HG03097 (cell line): ENCODE measurements at regions not wholly inside any gene's neighbourhood (a gene's known extent, or its start where the extent isn't known, plus 50 kb on each side); places are given as distances from the start of the nearest gene placed in this dataset.
A peak's percentile ranks its signal among the peaks of the same experiment; 100 is the strongest.
"Not testable (repeated sequence)": the region's sequence is repeated elsewhere in the genome, so short reads cannot be mapped to it uniquely, and the experiment has no call there.

Experiments
- ATAC-seq: cut with Tn5 transposase; IDR thresholded peaks from one replicate; pipeline ENCODE4 v1.9.1; 2021; ENCODE audit not compliant: unreplicated experiment, low FRiP score

- ATAC-seq, result not testable (repeated sequence)
Observed at GRCh38 chr7:89616829-89617228, 537.4 kb upstream of the STEAP1 start.

GRCh38 chr7:89618274-89618673 lies 536.0 kb upstream of the STEAP1 start:
- no peak for ATAC-seq

GRCh38 chr7:89621925-89622641 lies 532.2 kb upstream of the STEAP1 start:
- no peak for ATAC-seq

GRCh38 chr7:89623018-89623672 lies 531.1 kb upstream of the STEAP1 start:
- peak; percentile 97 for ATAC-seq

DNA sequence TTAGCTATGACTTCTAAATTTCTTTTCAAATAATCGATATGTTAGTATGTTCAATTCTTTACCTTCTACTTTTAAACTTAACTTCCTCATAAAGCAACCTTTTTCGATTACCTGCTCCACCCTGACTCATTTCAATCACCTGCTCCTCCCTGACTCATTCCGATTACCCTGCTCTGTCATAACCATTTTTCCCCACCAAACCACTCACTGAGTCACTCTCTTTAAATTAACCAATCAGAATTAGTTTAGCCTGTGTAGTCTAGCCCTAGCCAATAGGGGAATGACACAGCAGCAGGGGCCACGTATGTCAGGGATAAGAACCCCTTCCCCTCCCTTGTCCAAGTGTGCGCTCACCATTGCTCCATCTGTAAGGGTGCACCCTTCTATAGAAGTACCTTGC lies 530.1 kb upstream of the STEAP1 start:
- not testable (repeated sequence) for ATAC-seq

- no peak for ATAC-seq
Observed at GRCh38 chr7:89648509-89648908, 505.8 kb upstream of the STEAP1 start.

DNA sequence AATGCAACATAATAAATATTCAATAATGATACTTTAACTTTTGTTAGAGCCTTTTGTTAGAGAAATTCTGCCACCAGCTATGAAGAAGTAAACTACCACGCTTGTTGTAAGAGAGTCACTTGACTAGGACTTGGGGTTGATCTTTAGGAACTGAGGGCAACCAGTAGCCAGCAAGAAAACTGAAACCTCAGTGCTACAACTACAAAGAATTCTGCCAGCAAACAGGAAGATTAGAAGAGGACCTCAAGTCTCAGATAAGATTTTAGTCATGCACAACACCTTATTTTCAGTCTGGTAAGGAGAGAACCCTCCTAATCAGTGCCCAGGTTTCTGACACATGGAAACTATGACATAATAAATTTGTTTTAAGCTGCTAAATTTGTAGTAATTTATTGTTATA lies 498.3 kb upstream of the STEAP1 start:
- no peak for ATAC-seq

DNA sequence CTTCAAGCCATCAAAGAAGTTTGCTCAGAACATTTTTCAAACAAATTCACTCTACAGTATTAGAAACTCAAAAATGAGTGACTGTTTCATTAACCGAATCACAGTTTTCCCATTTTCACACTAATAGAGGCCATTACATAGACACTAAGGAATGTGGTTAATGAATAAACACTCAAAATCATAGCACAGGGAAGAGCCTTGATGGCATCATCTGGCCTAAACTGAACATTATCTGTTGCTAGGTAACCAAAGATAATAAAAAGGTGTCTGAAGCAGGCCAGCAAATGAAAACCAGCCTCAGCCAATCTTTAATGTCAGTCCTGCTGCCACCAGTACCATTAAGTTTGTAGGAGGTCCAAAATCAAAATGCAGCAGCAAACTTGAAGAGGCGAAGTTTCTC lies 492.4 kb upstream of the STEAP1 start:
- no peak for ATAC-seq

- no peak for ATAC-seq
Observed at GRCh38 chr7:89666136-89666835, 488.0 kb upstream of the STEAP1 start.

- no peak for ATAC-seq
Observed at GRCh38 chr7:89680161-89680560, 474.1 kb upstream of the STEAP1 start.

DNA sequence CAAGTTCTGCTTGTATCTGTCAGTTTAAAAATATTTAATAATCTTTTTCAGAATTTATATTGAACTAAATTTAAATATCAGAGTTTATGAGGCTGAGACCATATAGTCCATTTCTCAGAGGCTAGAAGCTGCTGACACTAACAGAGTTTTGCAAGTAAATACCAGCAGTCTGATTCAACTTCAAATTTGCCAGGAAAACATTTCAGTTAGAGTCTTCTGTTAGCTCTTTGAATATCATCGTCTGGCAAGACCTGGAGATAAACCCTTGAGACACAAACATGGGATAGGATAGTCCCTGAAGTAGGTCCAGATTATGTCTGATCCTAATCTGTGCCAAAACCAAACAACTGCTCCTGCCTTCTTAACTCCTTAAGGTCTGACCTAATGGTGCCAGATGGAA lies 472.8 kb upstream of the STEAP1 start:
- no peak for ATAC-seq

DNA sequence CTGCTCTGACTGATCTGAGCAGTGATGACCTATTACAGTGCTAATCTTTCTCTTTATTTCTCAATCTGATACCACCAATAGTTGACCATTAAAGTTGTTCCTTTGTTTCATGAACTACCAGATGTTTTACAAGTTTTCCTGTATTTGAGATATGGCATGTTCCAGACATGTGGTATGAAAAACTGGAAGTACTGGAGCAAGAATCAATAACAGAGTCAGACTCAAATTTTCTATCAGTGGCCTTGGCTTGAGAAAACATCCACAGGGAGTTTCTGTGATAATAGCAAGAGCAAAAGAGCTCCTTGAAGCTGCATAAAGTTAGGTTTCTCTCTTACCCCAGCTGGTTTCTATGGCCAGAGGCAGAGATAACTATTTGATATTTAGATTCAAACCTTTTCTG lies 469.0 kb upstream of the STEAP1 start:
- no peak for ATAC-seq

DNA sequence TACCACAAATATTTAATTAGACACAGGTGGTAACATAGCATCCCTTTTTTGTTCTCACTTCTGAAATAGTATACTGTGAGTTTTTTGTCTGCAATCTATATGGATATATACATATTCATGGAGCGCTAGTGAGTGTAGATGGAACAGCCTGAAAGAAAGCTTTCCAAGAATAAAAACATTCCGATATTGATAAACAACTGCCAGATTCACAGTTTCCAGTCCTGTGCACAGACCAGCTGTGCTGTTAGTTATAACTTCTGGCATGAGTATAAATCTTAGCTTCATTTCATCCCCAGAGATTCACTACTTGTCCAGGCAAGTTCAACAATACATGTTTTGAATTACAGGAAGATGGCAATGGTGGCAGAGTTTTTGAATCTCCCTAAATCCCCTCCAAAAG lies 467.1 kb upstream of the STEAP1 start:
- ATAC-seq, result no peak

DNA sequence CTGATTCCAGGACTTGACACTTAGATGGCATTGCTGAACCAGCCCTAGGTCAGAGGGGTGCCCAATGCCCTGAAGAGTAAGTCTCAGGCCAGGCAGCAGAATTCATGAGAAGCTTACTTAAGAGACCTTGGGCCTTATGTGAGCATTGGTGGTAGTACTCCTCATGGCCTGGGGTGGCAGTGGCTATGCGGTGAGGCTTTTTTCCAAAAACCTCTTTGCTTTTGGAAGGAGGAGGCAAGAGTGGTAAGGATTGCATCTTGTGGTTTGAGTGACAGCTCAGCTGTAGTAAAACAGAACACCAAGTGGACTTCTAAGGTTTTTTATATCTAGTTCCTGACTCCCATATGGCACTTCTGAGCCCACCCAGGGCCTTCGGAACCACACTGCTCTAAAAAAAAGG lies 459.0 kb upstream of the STEAP1 start:
- ATAC-seq, result no peak

GRCh38 chr7:89714131-89714530 lies 440.1 kb upstream of the STEAP1 start:
- ATAC-seq, result no peak

GRCh38 chr7:89718941-89719340 lies 435.3 kb upstream of the STEAP1 start:
- not testable (repeated sequence) for ATAC-seq

DNA sequence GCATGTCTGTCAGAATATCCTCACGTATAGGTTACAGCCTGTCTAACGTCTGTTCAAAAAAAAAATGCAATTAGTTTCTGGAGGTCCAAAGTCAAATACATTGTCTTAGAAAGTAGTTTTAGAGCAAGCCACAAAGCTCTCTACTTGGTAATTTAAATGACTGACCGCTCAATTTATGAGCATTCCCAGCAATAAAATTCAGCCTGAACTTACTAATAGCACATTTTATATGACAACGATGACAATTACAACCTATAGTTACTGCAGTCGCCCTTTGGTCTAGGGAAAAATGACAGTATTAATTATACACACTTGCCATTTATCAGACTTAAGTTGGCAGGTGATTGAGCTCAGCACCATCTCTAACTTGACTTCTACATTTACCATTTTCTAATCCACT lies 425.8 kb upstream of the STEAP1 start:
- no peak for ATAC-seq

GRCh38 chr7:89731751-89732445 lies 422.4 kb upstream of the STEAP1 start:
- ATAC-seq, result no peak

DNA sequence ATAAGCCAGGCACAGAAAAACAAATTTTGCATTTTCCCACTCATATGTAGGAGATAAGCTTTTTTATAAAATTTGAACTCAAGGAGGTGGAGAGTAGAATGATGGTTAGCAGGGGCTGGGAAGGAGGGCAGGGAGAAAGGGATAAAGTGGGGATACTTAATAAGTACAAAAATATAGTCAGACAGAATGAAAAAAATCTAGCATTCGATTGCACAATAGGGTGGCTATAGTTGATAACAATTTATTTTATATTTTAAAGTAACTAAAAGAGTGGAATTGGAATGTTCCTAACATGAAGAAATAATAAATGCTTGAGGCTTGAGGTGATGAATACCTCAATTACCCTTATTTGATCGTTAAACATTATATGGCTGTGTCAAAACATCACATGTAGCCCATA lies 415.7 kb upstream of the STEAP1 start:
- ATAC-seq, result no peak

- ATAC-seq, result no peak
Observed at GRCh38 chr7:89757910-89758309, 396.4 kb upstream of the STEAP1 start.

DNA sequence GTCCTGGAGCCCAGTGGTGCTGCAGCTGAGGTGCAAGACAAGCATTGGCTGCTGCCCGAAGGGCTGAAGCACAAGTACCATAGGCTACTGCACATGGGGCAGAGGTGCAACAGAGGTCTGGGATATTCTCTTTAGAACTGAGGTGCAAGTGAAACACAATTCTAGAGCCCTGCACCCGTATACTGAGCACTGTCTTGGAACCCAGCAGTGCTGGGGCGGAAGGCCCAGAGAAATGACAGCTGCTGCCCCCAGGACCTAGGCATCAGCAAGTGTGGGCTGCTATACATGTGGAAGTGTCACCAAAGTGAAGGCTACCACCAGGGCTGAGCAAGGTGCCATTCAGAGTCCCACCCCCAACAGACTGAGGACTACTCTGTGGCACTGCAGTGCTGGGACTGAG lies 393.6 kb upstream of the STEAP1 start:
- ATAC-seq, result no peak
